ENCODE measurements at regions not wholly inside any gene's neighbourhood (a gene's known extent, or its start where the extent isn't known, plus 50 kb on each side); places are given as distances from the start of the nearest gene placed in this dataset.

DNA sequence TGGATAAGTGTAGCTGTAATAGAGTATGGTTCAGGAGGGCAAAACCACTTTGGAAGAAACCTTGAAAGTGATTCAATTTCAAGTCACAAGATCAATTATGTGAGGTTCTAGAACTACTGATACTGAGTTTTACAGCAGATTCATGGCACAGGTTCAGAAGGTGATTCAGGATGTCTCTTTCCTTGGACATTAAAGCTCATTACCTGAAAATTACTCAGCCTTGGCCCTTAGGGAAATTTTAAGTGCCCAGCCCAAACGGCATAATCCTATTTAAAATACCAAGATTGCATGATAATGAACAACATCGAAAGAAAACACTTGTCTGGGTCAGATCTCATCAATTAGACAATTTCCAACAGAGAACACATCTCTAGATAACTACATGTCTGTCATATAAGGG is 70.2 kb upstream of the SLC38A2 start:
- intact Hi-C loops (cut with micrococcal nuclease): no loop called here
- H3K4me1 ChIP-seq (ENCODE audit: control insufficient read depth in 1 of 2, insufficient read depth in 2 of 2, low read length in 2 of 2): no peaks in the 10 kb centered on the region
- WGBS (ENCODE audit: insufficient coverage): no CpG with 5 or more reads among the region's 2 CpGs
- no peak overlapping the region for H3K4me2 ChIP-seq (replicated peaks; ENCODE audit: extremely low read depth, low read length, poor library complexity, severe bottlenecking)
- H3K36me3 ChIP-seq (replicated peaks in 1 of 2; ENCODE audit: control insufficient read depth in 1 of 2, insufficient read depth in 2 of 2, low read length in 2 of 2): no peaks in the 10 kb centered on the region
- DNase-seq: no peak
- no peak overlapping the region for H3K4me3 Mint-ChIP-seq
- no peak overlapping the region for H3K27ac Mint-ChIP-seq
- H3K27me3 ChIP-seq (ENCODE audit: control insufficient read depth in 2 of 2, insufficient read depth in 2 of 2, low read length in 2 of 2): no peaks in the 10 kb centered on the region
- TF ChIP-seq, protein P1, sequence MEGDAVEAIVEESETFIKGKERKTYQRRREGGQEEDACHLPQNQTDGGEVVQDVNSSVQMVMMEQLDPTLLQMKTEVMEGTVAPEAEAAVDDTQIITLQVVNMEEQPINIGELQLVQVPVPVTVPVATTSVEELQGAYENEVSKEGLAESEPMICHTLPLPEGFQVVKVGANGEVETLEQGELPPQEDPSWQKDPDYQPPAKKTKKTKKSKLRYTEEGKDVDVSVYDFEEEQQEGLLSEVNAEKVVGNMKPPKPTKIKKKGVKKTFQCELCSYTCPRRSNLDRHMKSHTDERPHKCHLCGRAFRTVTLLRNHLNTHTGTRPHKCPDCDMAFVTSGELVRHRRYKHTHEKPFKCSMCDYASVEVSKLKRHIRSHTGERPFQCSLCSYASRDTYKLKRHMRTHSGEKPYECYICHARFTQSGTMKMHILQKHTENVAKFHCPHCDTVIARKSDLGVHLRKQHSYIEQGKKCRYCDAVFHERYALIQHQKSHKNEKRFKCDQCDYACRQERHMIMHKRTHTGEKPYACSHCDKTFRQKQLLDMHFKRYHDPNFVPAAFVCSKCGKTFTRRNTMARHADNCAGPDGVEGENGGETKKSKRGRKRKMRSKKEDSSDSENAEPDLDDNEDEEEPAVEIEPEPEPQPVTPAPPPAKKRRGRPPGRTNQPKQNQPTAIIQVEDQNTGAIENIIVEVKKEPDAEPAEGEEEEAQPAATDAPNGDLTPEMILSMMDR (IDR thresholded peaks at IDR 0.05): no peak
- H3K36me3 Mint-ChIP-seq: no peaks in the 10 kb centered on the region
- no peak overlapping the region for H3K27ac ChIP-seq (ENCODE audit: low read depth in 1 of 2, low read length in 2 of 2)
- no peaks in the 10 kb centered on the region for H4K20me1 ChIP-seq (ENCODE audit: insufficient read depth, low read length)
- no peak overlapping the region for H3K4me3 ChIP-seq (replicated peaks in 1 of 3; ENCODE audit: low read depth in 2 of 3, low read length in 3 of 3)
- peaks cover 0 to 3% (median 2%) of the 10 kb centered on the region in 7 donors for H3K9me3 Mint-ChIP-seq
- H3K4me1 Mint-ChIP-seq: peaks cover 9% of the 10 kb centered on the region
- H3K9ac ChIP-seq (ENCODE audit: insufficient read depth, low read length, poor library complexity, severe bottlenecking): no peak overlapping the region
- H3K79me2 ChIP-seq (ENCODE audit: insufficient read depth, low read length): no peaks in the 10 kb centered on the region
- no peak overlapping the region for H2AFZ ChIP-seq (ENCODE audit: insufficient read depth, low read depth, low read length, poor library complexity, severe bottlenecking)
- peaks cover 0 to 2% (median 0%) of the 10 kb centered on the region in 3 donors for H3K27me3 Mint-ChIP-seq (ENCODE audit: low read depth in 3 of 3)
- H3K9me3 ChIP-seq (replicated peaks in 1 of 2; ENCODE audit: control insufficient read depth in 1 of 2, insufficient read depth in 1 of 2, low read length in 2 of 2): no peaks in the 10 kb centered on the region

GRCh38 chr12:46442239-46442638 is 69.7 kb upstream of the SLC38A2 start:
- Mint-ChIP-seq H3K36me3 (no peaks in the 10 kb centered on the region), H3K4me1 (peaks cover 9% of the 10 kb centered on the region), H3K4me3 (no peak overlapping the region), H3K27ac (no peak overlapping the region), H3K27me3 (ENCODE audit: low read depth in 3 of 3) (peaks cover 0 to 2% (median 0%) of the 10 kb centered on the region in 3 donors), H3K9me3 (no peaks in the 10 kb centered on the region)
- Histone ChIP-seq H3K4me2 (replicated peaks; ENCODE audit: extremely low read depth, low read length, poor library complexity, severe bottlenecking) (no peak overlapping the region), H3K36me3 (replicated peaks in 1 of 2; ENCODE audit: control insufficient read depth in 1 of 2, insufficient read depth in 2 of 2, low read length in 2 of 2) (no peaks in the 10 kb centered on the region), H3K27ac (ENCODE audit: low read depth in 1 of 2, low read length in 2 of 2) (no peak overlapping the region), H3K9ac (ENCODE audit: insufficient read depth, low read length, poor library complexity, severe bottlenecking) (no peak overlapping the region), H4K20me1 (ENCODE audit: insufficient read depth, low read length) (no peaks in the 10 kb centered on the region), H3K9me3 (replicated peaks in 1 of 2; ENCODE audit: control insufficient read depth in 1 of 2, insufficient read depth in 1 of 2, low read length in 2 of 2) (no peaks in the 10 kb centered on the region), H3K4me1 (ENCODE audit: control insufficient read depth in 1 of 2, insufficient read depth in 2 of 2, low read length in 2 of 2) (no peaks in the 10 kb centered on the region), H3K79me2 (ENCODE audit: insufficient read depth, low read length) (no peaks in the 10 kb centered on the region), H3K4me3 (replicated peaks in 1 of 3; ENCODE audit: low read depth in 2 of 3, low read length in 3 of 3) (no peak overlapping the region), H2AFZ (ENCODE audit: insufficient read depth, low read depth, low read length, poor library complexity, severe bottlenecking) (no peak overlapping the region), H3K27me3 (ENCODE audit: control insufficient read depth in 2 of 2, insufficient read depth in 2 of 2, low read length in 2 of 2) (no peaks in the 10 kb centered on the region)
- intact Hi-C loops (cut with micrococcal nuclease): no loop called here
- TF ChIP-seq, protein P1 (IDR thresholded peaks at IDR 0.05): no peak
- no CpG with 5 or more reads among the region's 3 CpGs for WGBS (ENCODE audit: insufficient coverage)
- DNase-seq: no peak

All from CD14-positive monocyte (primary cell).